Jurkat, Clone E6-1 (cell line): ENCODE measurements at regions not wholly inside any gene's neighbourhood (a gene's known extent, or its start where the extent isn't known, plus 50 kb on each side); places are given as distances from the start of the nearest gene placed in this dataset.

Source experiments
- DNase-seq: peaks from one replicate; pipeline ENCODE4 v3.0.0-alpha.2; 2011; ENCODE audit warnings: low read depth, low spot score
- H3K4me3 ChIP-seq: 2 replicates; pipeline ENCODE4 v1.5.1; 2011; ENCODE audit warnings: mild to moderate bottlenecking, low read length, control low read depth, moderate library complexity

- no peak overlapping the region for H3K4me3 ChIP-seq
- DNase-seq: no peak
These were observed 258.9 kb downstream of the METTL4 start for GRCh38 chr18:2312440-2312839.

GRCh38 chr18:2313332-2313731 is 258.0 kb downstream of the METTL4 start:
- no peak for DNase-seq
- no peak overlapping the region for H3K4me3 ChIP-seq

- no peak for DNase-seq
- H3K4me3 ChIP-seq: no peak overlapping the region
These were observed 255.1 kb downstream of the METTL4 start for GRCh38 chr18:2316082-2316750.

GRCh38 chr18:2316751-2317696 is 254.3 kb downstream of the METTL4 start:
- H3K4me3 ChIP-seq: no peak overlapping the region
- no peak for DNase-seq

GRCh38 chr18:2324459-2324858 is 246.8 kb downstream of the METTL4 start:
- no peak for DNase-seq
- H3K4me3 ChIP-seq: no peak overlapping the region

GRCh38 chr18:2325308-2325849 is 245.9 kb downstream of the METTL4 start:
- H3K4me3 ChIP-seq: no peak overlapping the region
- DNase-seq: no peak

- no peak for DNase-seq
- no peak overlapping the region for H3K4me3 ChIP-seq
These were observed 245.4 kb downstream of the METTL4 start for GRCh38 chr18:2325933-2326332.

- H3K4me3 ChIP-seq: no peak overlapping the region
- no peak for DNase-seq
These were observed 244.3 kb downstream of the METTL4 start for GRCh38 chr18:2326999-2327398.

GRCh38 chr18:2330764-2331163 is 240.5 kb downstream of the METTL4 start:
- DNase-seq: no peak
- no peak overlapping the region for H3K4me3 ChIP-seq

GRCh38 chr18:2331491-2331890 is 239.8 kb downstream of the METTL4 start:
- H3K4me3 ChIP-seq: no peak overlapping the region
- DNase-seq: no peak

- no peak for DNase-seq
- no peak overlapping the region for H3K4me3 ChIP-seq
These were observed 234.5 kb downstream of the METTL4 start for GRCh38 chr18:2336690-2337392.

- peak; percentile 21 for DNase-seq
- no peak overlapping the region for H3K4me3 ChIP-seq
These were observed 233.7 kb downstream of the METTL4 start for GRCh38 chr18:2337552-2338141.

GRCh38 chr18:2338601-2339000 is 232.7 kb downstream of the METTL4 start:
- no peak overlapping the region for H3K4me3 ChIP-seq
- DNase-seq: no peak

- no peak for DNase-seq
- H3K4me3 ChIP-seq: no peak overlapping the region
These were observed 231.0 kb downstream of the METTL4 start for GRCh38 chr18:2340335-2340734.

GRCh38 chr18:2348003-2348402 is 223.3 kb downstream of the METTL4 start:
- no peak for DNase-seq
- H3K4me3 ChIP-seq: no peak overlapping the region

- DNase-seq: no peak
- H3K4me3 ChIP-seq: no peak overlapping the region
These were observed 220.0 kb downstream of the METTL4 start for GRCh38 chr18:2351126-2351850.

- no peak for DNase-seq
- H3K4me3 ChIP-seq: no peak overlapping the region
These were observed 217.0 kb downstream of the METTL4 start for GRCh38 chr18:2354292-2354691.

- no peak for DNase-seq
- no peak overlapping the region for H3K4me3 ChIP-seq
These were observed 214.4 kb downstream of the METTL4 start for GRCh38 chr18:2356906-2357305.

- H3K4me3 ChIP-seq: no peak overlapping the region
- DNase-seq: no peak
These were observed 210.4 kb downstream of the METTL4 start for GRCh38 chr18:2360861-2361260.
